NCI-H2196 treated with DMSO at 0.1 percent for 48 hours (cell line): ENCODE measurements at regions not wholly inside any gene's neighbourhood (a gene's known extent, or its start where the extent isn't known, plus 50 kb on each side); places are given as distances from the start of the nearest gene placed in this dataset.
"Not testable (repeated sequence)": the region's sequence is repeated elsewhere in the genome, so short reads cannot be mapped to it uniquely, and the experiment has no call there.

Experiments
- DNase-seq: peaks from one replicate; lab custom pipeline; 2025; ENCODE audit not compliant: unreplicated experiment; lab: John Stamatoyannopoulos, UW

- no peak for DNase-seq
Observed at GRCh38 chr4:159639671-159640323, 536.9 kb downstream of the RAPGEF2 start.

- DNase-seq: no peak
Observed at GRCh38 chr4:159649237-159649636, 546.4 kb downstream of the RAPGEF2 start.

- DNase-seq: no peak
Observed at GRCh38 chr4:159652871-159653270, 550.0 kb downstream of the RAPGEF2 start.

GRCh38 chr4:159655547-159655946, 552.7 kb downstream of the RAPGEF2 start:
- no peak for DNase-seq

- no peak for DNase-seq
Observed at GRCh38 chr4:159669094-159669493, 566.2 kb downstream of the RAPGEF2 start.

- no peak for DNase-seq
Observed at GRCh38 chr4:159673221-159673620, 570.3 kb downstream of the RAPGEF2 start.

DNA sequence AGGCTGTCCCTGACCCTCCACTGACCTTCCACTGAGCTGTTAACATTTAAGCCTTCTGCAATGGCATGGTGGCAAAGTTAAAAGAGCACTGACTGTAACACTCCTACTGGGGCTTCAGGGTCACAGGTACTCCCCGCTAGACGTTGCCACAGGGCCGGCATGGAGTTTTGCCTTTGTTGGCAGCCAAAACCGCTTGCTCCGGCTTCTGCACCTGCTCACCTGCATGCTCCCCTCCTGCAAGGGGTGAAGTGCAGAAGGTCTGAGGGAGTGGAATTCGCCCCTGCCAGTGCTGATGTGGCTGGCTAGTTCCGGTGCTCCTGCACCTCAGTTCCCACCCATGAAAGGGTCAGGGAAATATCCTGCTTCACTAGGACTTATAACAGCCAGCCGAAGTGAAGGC, 571.4 kb downstream of the RAPGEF2 start:
- no peak for DNase-seq

DNA sequence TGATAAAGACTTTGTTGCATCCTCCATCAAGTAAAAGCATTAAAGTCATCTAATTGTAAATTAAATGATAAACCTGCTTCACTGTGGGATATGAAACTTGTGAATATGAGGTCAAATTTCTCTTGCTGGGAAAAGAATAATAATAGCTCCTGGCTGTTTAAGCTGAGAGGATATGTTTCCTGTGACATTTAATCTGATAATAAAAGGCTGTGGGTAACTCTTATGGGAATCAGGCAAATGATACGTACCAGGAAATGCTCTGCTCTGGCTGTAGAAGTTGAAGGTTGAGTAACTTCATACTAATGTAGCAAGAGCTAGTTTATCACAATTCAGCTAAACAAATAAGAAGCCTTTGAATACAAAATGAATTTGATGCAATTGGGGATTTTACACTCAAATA, 574.6 kb downstream of the RAPGEF2 start:
- no peak for DNase-seq

- DNase-seq: no peak
Observed at GRCh38 chr4:159682996-159683395, 580.1 kb downstream of the RAPGEF2 start.

GRCh38 chr4:159684061-159684460, 581.2 kb downstream of the RAPGEF2 start:
- DNase-seq: no peak

- DNase-seq: no peak
Observed at GRCh38 chr4:159685340-159686092, 582.6 kb downstream of the RAPGEF2 start.

GRCh38 chr4:159689526-159689925, 586.6 kb downstream of the RAPGEF2 start:
- no peak for DNase-seq

DNA sequence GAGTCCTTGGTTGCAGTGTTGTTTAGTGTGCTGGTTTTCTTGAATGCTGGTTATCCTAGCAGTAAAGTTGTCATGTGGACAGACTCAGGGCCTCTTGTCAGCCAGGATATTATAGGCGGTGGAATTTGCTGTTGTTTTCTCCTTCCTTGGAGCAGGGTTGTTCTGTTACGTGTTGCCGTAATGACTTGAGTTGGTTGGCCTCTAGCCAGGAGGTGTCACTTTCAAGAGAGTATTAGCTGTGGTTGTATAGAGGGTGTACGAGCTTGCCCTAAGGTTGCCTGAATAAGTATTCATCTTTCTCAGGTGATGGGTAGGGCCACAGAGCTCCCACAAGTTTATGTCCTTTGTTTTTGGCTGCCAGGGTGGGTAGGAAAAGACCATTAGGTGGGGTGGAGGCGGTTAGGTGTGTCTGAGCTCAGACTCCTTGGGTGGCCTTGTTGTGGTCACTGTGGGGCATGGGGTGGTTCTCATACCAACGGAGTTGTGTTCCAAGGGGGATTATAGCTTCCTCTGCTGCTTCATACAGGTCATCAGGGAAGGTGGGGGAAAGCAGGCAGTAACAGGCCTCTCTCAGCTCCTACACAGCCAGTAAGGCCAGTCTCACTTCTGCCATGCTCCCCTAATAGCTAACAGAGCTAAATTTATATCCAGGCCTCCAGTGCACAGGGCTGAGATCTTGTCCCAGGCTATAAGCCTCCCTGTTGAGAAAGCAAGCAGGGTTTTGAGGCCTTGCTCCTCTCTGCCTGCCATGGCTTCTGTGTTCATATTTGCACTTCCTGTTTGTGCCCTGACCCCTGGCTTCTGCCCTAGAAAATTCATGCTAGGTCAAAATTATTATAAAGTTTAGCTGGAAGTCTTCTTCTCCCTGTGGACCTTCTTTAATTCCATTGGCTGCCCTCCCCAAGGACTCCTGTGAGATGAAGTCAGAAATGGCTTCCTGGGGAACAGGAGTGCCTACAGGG, 594.7 kb downstream of the RAPGEF2 start:
- DNase-seq: no peak

DNA sequence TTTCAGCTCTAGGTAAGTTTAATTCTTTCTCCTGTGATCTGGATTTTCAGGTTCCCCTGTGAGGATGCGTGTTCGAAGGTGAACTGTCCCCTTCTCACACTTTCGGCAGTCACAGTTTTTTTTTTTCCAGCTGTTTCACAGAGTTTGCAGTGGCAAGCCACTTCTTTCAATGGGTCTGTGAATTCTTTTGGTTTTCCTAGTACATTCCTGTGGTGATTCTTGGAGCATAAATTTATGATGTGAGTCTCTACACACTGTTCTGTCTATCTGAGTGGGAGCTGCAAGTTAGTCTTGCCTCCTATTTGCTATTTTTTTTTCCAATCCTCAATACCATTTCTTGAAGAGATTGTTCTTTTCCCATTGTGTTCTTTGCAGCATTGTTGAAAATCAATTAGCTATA, 595.5 kb downstream of the RAPGEF2 start:
- no peak for DNase-seq

DNA sequence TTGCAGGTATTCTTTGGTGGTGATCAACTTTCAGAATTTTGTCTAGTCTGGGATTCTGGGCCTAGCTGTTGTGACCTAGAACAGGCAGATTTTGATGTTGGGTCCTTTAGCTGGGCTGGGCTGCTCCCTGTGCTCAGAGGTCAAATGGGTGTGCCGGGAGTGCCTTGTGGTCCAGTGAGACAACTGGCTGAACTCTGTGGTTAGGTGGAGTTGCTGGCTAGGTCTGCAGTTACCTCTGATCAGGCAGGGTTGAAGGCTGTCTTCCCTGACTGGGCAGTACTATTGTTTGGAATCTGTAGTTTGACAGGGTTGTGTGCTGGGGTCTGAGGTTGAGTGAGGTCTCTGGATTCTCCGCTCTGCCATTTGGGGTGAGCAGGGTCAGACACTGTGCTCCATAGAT, 599.3 kb downstream of the RAPGEF2 start:
- no peak for DNase-seq

DNA sequence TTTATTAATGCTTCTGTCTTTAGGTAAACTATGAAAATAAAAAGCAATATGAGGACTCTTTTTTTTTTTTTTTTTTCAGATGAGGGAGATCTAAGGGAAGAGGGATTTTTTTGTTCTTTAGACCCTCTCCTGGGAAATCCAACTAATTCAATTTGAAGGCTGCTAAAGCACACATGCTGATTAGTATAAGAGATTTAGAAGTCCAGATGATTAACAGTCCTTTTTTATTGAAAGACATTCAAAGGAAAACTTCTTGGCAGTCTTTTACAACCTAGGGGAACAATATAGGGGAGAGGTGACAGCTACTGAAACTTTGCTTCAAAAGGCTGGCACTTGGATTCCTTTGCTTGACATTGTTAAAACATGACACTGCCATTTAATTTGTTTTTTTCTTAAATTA, 602.5 kb downstream of the RAPGEF2 start:
- no peak for DNase-seq

DNA sequence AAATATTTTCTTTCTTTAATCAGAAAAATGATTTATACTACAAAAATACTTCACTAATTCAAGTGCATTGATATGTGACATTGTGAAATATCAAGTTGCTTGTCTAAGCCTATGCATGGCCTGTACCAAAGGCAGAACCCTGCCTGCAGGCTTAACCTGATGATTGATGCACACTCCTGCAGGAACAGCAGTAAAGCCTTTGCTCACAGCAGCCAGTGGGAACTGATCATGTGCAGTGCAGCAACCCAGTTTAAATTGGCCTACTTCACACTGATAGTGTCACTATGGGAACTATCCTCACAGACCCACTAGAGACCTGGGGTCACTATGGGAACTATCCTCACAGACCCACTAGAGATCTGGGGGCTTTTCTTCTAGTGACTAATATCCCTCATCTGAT, 603.8 kb downstream of the RAPGEF2 start:
- DNase-seq: no peak

- not testable (repeated sequence) for DNase-seq
Observed at GRCh38 chr4:159715180-159715579, 612.3 kb downstream of the RAPGEF2 start.

- no peak for DNase-seq
Observed at GRCh38 chr4:159719531-159719930, 616.7 kb downstream of the RAPGEF2 start.

- no peak for DNase-seq
Observed at GRCh38 chr4:159722052-159722451, 619.2 kb downstream of the RAPGEF2 start.

GRCh38 chr4:159722918-159723317, 620.0 kb downstream of the RAPGEF2 start:
- no peak for DNase-seq
